ENCODE measurements at regions not wholly inside any gene's neighbourhood (a gene's known extent, or its start where the extent isn't known, plus 50 kb on each side); places are given as distances from the start of the nearest gene placed in this dataset.
A peak's percentile ranks its signal among the peaks of the same experiment; 100 is the strongest.
"Not testable (repeated sequence)": the region's sequence is repeated elsewhere in the genome, so short reads cannot be mapped to it uniquely, and the experiment has no call there.

- no peak for DNase-seq
- H3K27me3 ChIP-seq: no peaks in the 10 kb centered on the region
- no peak overlapping the region for H3K4me3 ChIP-seq
- H3K9me3 ChIP-seq: no peaks in the 10 kb centered on the region
- no peaks in the 10 kb centered on the region for H3K36me3 ChIP-seq
These were observed 77.8 kb upstream of the PIP4K2A start for GRCh38 chr10:22792161-22792560.

- no peak overlapping the region for H3K4me3 ChIP-seq
- H3K36me3 ChIP-seq: no peaks in the 10 kb centered on the region
- H3K9me3 ChIP-seq: no peaks in the 10 kb centered on the region
- H3K27me3 ChIP-seq: no peaks in the 10 kb centered on the region
- DNase-seq: peak; percentile 2
These were observed 77.3 kb upstream of the PIP4K2A start for GRCh38 chr10:22791665-22792064.

- DNase-seq: no peak
- no peaks in the 10 kb centered on the region for H3K36me3 ChIP-seq
- no peaks in the 10 kb centered on the region for H3K9me3 ChIP-seq
- H3K27me3 ChIP-seq: no peaks in the 10 kb centered on the region
- H3K4me3 ChIP-seq: no peak overlapping the region
These were observed 70.3 kb upstream of the PIP4K2A start for GRCh38 chr10:22784668-22785067.

GRCh38 chr10:22783807-22784206 is 69.4 kb upstream of the PIP4K2A start:
- Histone ChIP-seq H3K36me3 (no peaks in the 10 kb centered on the region), H3K9me3 (no peaks in the 10 kb centered on the region), H3K4me3 (no peak overlapping the region), H3K27me3 (no peaks in the 10 kb centered on the region)
- DNase-seq: no peak

- H3K27me3 ChIP-seq: no peaks in the 10 kb centered on the region
- H3K9me3 ChIP-seq: no peaks in the 10 kb centered on the region
- H3K36me3 ChIP-seq: no peaks in the 10 kb centered on the region
- no peak for DNase-seq
- no peak overlapping the region for H3K4me3 ChIP-seq
These were observed 66.1 kb upstream of the PIP4K2A start for GRCh38 chr10:22780474-22780885.

GRCh38 chr10:22779331-22780019 is 65.1 kb upstream of the PIP4K2A start:
- no peaks in the 10 kb centered on the region for H3K27me3 ChIP-seq
- H3K36me3 ChIP-seq: no peaks in the 10 kb centered on the region
- H3K4me3 ChIP-seq: no peak overlapping the region
- DNase-seq: no peak
- no peaks in the 10 kb centered on the region for H3K9me3 ChIP-seq

- no peak overlapping the region for H3K4me3 ChIP-seq
- no peaks in the 10 kb centered on the region for H3K9me3 ChIP-seq
- H3K36me3 ChIP-seq: no peaks in the 10 kb centered on the region
- DNase-seq: no peak
- no peaks in the 10 kb centered on the region for H3K27me3 ChIP-seq
These were observed 59.7 kb upstream of the PIP4K2A start for GRCh38 chr10:22774102-22774501.

- H3K9me3 ChIP-seq, DNase-seq, H3K27me3 ChIP-seq, H3K36me3 ChIP-seq, H3K4me3 ChIP-seq: not testable (repeated sequence)
These were observed 57.3 kb upstream of the PIP4K2A start for GRCh38 chr10:22771631-22772030.

GRCh38 chr10:22770270-22770669 is 55.9 kb upstream of the PIP4K2A start:
- H3K4me3 ChIP-seq: no peak overlapping the region
- DNase-seq: no peak
- H3K9me3 ChIP-seq: no peaks in the 10 kb centered on the region

GRCh38 chr10:22767859-22768258 is 53.5 kb upstream of the PIP4K2A start:
- no peaks in the 10 kb centered on the region for H3K36me3 ChIP-seq
- H3K9me3 ChIP-seq: no peaks in the 10 kb centered on the region
- no peak for DNase-seq
- H3K27me3 ChIP-seq: no peaks in the 10 kb centered on the region
- no peak overlapping the region for H3K4me3 ChIP-seq

More at GRCh38 chr10:22770270-22770669, 55.9 kb upstream of the PIP4K2A start:
- Histone ChIP-seq H3K27me3 (no peaks in the 10 kb centered on the region), H3K36me3 (no peaks in the 10 kb centered on the region)

GRCh38 chr10:22766693-22767092 is 52.3 kb upstream of the PIP4K2A start:
- H3K9me3 ChIP-seq: no peaks in the 10 kb centered on the region
- H3K36me3 ChIP-seq: no peaks in the 10 kb centered on the region
- H3K4me3 ChIP-seq: no peak overlapping the region
- no peak for DNase-seq
- H3K27me3 ChIP-seq: no peaks in the 10 kb centered on the region

- Histone ChIP-seq H3K9me3 (no peaks in the 10 kb centered on the region), H3K27me3 (no peaks in the 10 kb centered on the region), H3K36me3 (no peaks in the 10 kb centered on the region), H3K4me3 (no peak overlapping the region)
- no peak for DNase-seq
These were observed 51.5 kb upstream of the PIP4K2A start for GRCh38 chr10:22765660-22766547.

- Histone ChIP-seq H3K36me3 (no peaks in the 10 kb centered on the region), H3K9me3 (no peaks in the 10 kb centered on the region), H3K27me3 (no peaks in the 10 kb centered on the region), H3K4me3 (no peak overlapping the region)
- DNase-seq: peak; percentile 13
These were observed 50.3 kb upstream of the PIP4K2A start for GRCh38 chr10:22764639-22765038.

All from MG63 (cell line).